ENCODE measurements at regions not wholly inside any gene's neighbourhood (a gene's known extent, or its start where the extent isn't known, plus 50 kb on each side); places are given as distances from the start of the nearest gene placed in this dataset.

DNA sequence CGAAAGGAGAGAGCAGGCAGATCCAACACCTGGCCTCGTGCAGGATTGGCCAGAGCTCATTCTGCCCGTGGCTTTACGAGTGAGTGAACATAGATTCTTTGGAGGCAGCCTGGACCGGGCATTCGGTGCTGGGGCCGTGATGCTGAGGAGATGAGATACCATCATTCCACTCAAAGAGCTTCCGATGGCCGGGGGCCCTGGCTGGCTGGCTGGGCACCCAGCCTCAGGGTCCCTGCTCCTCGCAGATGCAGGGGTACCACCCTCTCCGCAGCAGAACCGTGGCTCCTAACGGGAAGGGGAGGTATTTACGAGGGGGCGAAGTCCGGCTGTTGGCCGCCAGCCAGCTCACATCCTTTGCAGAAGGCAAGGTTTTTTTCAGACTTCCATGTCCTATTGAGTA, 66.1 kb upstream of the FOXF1 start:
- ATAC-seq: no peak
- TF ChIP-seq, protein P1, sequence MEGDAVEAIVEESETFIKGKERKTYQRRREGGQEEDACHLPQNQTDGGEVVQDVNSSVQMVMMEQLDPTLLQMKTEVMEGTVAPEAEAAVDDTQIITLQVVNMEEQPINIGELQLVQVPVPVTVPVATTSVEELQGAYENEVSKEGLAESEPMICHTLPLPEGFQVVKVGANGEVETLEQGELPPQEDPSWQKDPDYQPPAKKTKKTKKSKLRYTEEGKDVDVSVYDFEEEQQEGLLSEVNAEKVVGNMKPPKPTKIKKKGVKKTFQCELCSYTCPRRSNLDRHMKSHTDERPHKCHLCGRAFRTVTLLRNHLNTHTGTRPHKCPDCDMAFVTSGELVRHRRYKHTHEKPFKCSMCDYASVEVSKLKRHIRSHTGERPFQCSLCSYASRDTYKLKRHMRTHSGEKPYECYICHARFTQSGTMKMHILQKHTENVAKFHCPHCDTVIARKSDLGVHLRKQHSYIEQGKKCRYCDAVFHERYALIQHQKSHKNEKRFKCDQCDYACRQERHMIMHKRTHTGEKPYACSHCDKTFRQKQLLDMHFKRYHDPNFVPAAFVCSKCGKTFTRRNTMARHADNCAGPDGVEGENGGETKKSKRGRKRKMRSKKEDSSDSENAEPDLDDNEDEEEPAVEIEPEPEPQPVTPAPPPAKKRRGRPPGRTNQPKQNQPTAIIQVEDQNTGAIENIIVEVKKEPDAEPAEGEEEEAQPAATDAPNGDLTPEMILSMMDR (IDR thresholded peaks at IDR 0.05): no peak
- H3K9me3 ChIP-seq: no peaks in the 10 kb centered on the region
- intact Hi-C loops (cut with DNase I): no loop called here
- no peaks in the 10 kb centered on the region for H3K36me3 ChIP-seq
- no peak overlapping the region for H3K4me3 ChIP-seq
- peaks cover 5% of the 10 kb centered on the region for H3K4me1 ChIP-seq
- peaks cover 10% of the 10 kb centered on the region for H3K27me3 ChIP-seq (ENCODE audit: low read depth)
- no peak overlapping the region for H3K27ac ChIP-seq
- DNase-seq: no peak

DNA sequence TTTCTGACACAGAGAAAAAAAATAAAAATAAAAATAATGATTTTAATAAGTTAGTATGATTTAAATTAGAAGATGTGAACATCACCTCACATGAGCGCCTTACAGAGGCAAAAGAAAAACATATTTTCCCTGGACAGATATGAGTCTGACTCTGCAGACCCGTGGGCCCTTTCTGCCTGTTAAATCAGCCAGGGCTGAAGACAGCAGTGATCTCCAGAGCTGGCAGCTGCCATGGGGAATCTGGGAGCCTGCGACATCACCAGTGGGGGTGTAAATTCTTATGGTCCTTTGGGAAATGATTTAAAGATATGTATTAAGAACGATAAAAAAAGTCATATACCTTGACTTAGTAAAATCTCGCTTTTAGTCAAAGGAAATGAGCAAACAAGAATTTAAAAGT, 65.7 kb upstream of the FOXF1 start:
- Histone ChIP-seq H3K4me3 (no peak overlapping the region), H3K36me3 (no peaks in the 10 kb centered on the region), H3K9me3 (no peaks in the 10 kb centered on the region), H3K4me1 (peaks cover 5% of the 10 kb centered on the region), H3K27ac (no peak overlapping the region), H3K27me3 (ENCODE audit: low read depth) (peaks cover 10% of the 10 kb centered on the region)
- DNase-seq (no peak), ATAC-seq (no peak)
- TF ChIP-seq, protein P1 (IDR thresholded peaks at IDR 0.05): no peak
- intact Hi-C loops (cut with DNase I): no loop called here

DNA sequence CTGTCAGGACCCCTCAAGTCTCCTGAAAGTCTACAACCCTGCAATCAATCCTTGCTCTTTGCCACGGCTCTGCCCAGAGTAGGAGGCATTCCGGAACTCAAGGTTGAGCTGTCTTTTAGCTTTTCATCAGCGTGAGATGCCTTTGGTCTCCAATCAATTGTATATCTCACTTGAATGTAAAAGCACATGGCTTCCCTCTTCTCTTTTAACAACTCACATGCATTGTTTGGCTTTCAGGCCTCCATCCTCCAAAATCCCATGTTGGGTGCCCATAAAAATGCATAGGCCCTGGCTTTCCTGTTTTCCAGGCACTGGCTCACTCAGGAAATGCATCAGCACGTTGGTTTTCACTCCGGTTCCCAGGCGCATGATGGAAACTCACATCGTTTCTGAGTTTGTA, 64.0 kb upstream of the FOXF1 start:
- no peak for ATAC-seq
- H3K9me3 ChIP-seq: no peaks in the 10 kb centered on the region
- H3K36me3 ChIP-seq: no peaks in the 10 kb centered on the region
- intact Hi-C loops (cut with DNase I): no loop called here
- TF ChIP-seq, protein P1 (IDR thresholded peaks at IDR 0.05): no peak
- H3K27me3 ChIP-seq (ENCODE audit: low read depth): peaks cover 16% of the 10 kb centered on the region
- H3K4me3 ChIP-seq: no peak overlapping the region
- H3K27ac ChIP-seq: no peak overlapping the region
- DNase-seq: no peak
- peaks cover 5% of the 10 kb centered on the region for H3K4me1 ChIP-seq

DNA sequence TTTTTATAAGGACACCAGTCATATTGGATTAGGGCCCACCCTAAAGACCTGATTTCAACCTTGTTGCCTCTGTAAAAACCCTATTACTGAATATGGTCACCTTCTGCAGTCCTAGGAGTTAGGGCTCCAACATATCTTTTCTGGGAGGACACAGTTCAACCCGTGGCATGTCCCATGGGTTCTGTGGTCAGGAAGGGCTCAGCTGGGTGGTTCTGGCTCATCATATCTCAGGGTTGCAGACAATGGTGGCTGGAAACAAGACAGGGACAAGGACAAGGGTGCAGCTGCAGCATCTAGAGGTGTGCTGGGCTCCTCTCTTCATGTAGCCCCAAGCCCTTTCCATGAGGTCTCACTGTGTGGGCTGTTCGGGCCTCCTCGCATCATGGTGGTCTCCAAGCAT, 63.1 kb upstream of the FOXF1 start:
- DNase-seq: no peak
- peaks cover 18% of the 10 kb centered on the region for H3K27me3 ChIP-seq (ENCODE audit: low read depth)
- peaks cover 5% of the 10 kb centered on the region for H3K4me1 ChIP-seq
- TF ChIP-seq, protein P1 (IDR thresholded peaks at IDR 0.05): no peak
- intact Hi-C loops (cut with DNase I): no loop called here
- no peaks in the 10 kb centered on the region for H3K9me3 ChIP-seq
- no peak overlapping the region for H3K27ac ChIP-seq
- no peaks in the 10 kb centered on the region for H3K36me3 ChIP-seq
- H3K4me3 ChIP-seq: no peak overlapping the region
- ATAC-seq: no peak

DNA sequence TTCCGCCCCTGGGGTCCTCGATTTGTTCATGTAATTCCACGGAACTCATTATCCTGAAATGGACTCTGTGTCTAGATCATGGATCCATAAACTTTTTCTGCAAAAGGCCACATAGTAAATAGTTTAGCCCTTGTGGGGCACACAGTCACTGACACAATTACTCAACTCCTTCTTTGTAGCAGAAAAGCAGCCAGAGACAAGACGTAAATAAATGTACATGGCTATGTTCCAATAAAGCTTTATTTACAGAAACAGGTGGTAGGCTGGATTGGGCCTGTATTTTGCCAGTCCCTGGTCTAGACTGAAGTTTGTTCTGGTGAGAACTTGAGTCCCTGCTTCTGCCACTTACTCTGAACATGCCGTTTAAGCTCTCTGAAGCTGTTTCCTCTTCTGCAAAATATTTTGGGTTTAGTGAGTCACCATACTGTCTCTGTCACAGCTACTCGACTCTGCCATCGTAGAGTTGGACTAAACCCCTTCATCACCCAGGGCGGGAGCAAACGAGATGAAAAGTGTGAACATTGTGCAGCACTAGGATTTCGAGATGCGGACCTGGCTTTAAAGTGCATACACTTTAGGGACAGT, 61.9 kb upstream of the FOXF1 start:
- H3K9me3 ChIP-seq: no peaks in the 10 kb centered on the region
- no peak overlapping the region for H3K4me3 ChIP-seq
- ATAC-seq (no peak), DNase-seq (no peak)
- TF ChIP-seq, protein P1 (IDR thresholded peaks at IDR 0.05): no peak
- no peaks in the 10 kb centered on the region for H3K36me3 ChIP-seq
- H3K27me3 ChIP-seq (ENCODE audit: low read depth): peaks cover 13% of the 10 kb centered on the region
- intact Hi-C loops (cut with DNase I): no loop called here
- H3K27ac ChIP-seq: no peak overlapping the region
- peaks cover 5% of the 10 kb centered on the region for H3K4me1 ChIP-seq
